HEK293 (cell line): ENCODE measurements at regions not wholly inside any gene's neighbourhood (a gene's known extent, or its start where the extent isn't known, plus 50 kb on each side); places are given as distances from the start of the nearest gene placed in this dataset.

Experiments used
- CTCF ChIP-seq: fragments of 450-650 bp; formaldehyde crosslinking; IDR thresholded peaks from 2 replicates; pipeline ENCODE4 v1.5.1; 2016; ENCODE audit warnings: missing biosample characterization, missing genetic modification characterization
- PRDM10 ChIP-seq: fragments of 450-650 bp; formaldehyde crosslinking; IDR thresholded peaks from 2 replicates; pipeline ENCODE4 v1.5.1; 2016; ENCODE audit warnings: missing biosample characterization, missing genetic modification characterization
- RBAK ChIP-seq: fragments of 450-650 bp; formaldehyde crosslinking; IDR thresholded peaks from 2 replicates; pipeline ENCODE4 v1.5.1; 2016; ENCODE audit warnings: missing biosample characterization, missing genetic modification characterization
- ZNF274 ChIP-seq, 2 experiments: fragments of 200-500 bp in 1 of 2; fragments of 450-650 bp in 1 of 2; sonication (Bioruptor generic) in 1 of 2; formaldehyde crosslinking in 1 of 2; IDR thresholded peaks; 2 replicates each; pipeline versions ENCODE4 v1.5.1 to v1.6.1; 2014 to 2016; ENCODE audit warnings: borderline replicate concordance in 1 of 2, inconsistent platforms in 1 of 2, low read length in 1 of 2, missing biosample characterization in 1 of 2, missing genetic modification characterization in 1 of 2
- ZNF280D ChIP-seq: fragments of 450-650 bp; formaldehyde crosslinking; IDR thresholded peaks from 2 replicates; pipeline ENCODE4 v1.5.1; 2016; ENCODE audit warnings: missing biosample characterization, missing genetic modification characterization
- ZNF837 ChIP-seq: fragments of 450-650 bp; formaldehyde crosslinking; IDR thresholded peaks from 2 replicates; pipeline ENCODE4 v1.5.1; 2016; ENCODE audit warnings: missing biosample characterization, missing genetic modification characterization

GRCh38 chr3:117011687-117012250, 302.2 kb downstream of the TUSC7 start:
- TF ChIP-seq ZNF837 (tag by site-specific recombination) (no peak), ZNF280D (tag by site-specific recombination) (no peak), ZNF274 (IDR thresholded peaks at IDR 0.05; ENCODE audit: low read length) (no peak), ZNF274 (tag by site-specific recombination; IDR thresholded peaks at IDR 0.05; ENCODE audit: borderline replicate concordance) (no peak), CTCF (tag by site-specific recombination) (no peak), PRDM10 (tag by site-specific recombination) (no peak), RBAK (tag by site-specific recombination) (no peak)
